RKO (cell line): ENCODE measurements at regions not wholly inside any gene's neighbourhood (a gene's known extent, or its start where the extent isn't known, plus 50 kb on each side); places are given as distances from the start of the nearest gene placed in this dataset.
"Not testable (repeated sequence)": the region's sequence is repeated elsewhere in the genome, so short reads cannot be mapped to it uniquely, and the experiment has no call there.

Experiments used
- DNase-seq: peaks from one replicate; pipeline ENCODE4 v3.0.0-alpha.2; 2016; ENCODE audit warnings: low spot score

- DNase-seq, result not testable (repeated sequence)
Observed at GRCh38 chr21:5327220-5327619, 5194.2 kb upstream of the TPTE start.

GRCh38 chr21:5329311-5329939 lies 5192.0 kb upstream of the TPTE start:
- not testable (repeated sequence) for DNase-seq

- peak; percentile 0 for DNase-seq
Observed at GRCh38 chr21:5357839-5358238, 5163.5 kb upstream of the TPTE start.
